Neural cell (in vitro differentiated cells): ENCODE measurements at regions not wholly inside any gene's neighbourhood (a gene's known extent, or its start where the extent isn't known, plus 50 kb on each side); places are given as distances from the start of the nearest gene placed in this dataset.

Source experiments
- H2AFZ ChIP-seq: fragments of 200-600, 300-800 bp; sonication (generic), shearing (Covaris generic); 2 replicates; pipeline ENCODE4 v1.6.0; 2014; ENCODE audit warnings: low read depth, mild to moderate bottlenecking, antibody characterized with exemption, low read length, moderate library complexity
- H3F3A ChIP-seq: fragments of 200-600 bp; shearing (Covaris generic); 2 replicates; pipeline ENCODE4 v1.6.1; 2016; ENCODE audit warnings: mild to moderate bottlenecking, moderate library complexity, mixed read lengths, antibody characterized with exemption, low read length; ENCODE audit not compliant: insufficient read depth, poor library complexity, severe bottlenecking
- H3K27ac ChIP-seq: fragments of 200-600, 300-800 bp; sonication (generic), shearing (Covaris generic); 2 replicates; pipeline ENCODE4 v1.5.1; 2014; ENCODE audit warnings: mild to moderate bottlenecking, low read length, moderate library complexity
- H3K27me3 ChIP-seq: fragments of 300-800, 200-600 bp; sonication (generic), shearing (Covaris generic); 2 replicates; pipeline ENCODE4 v1.6.0; 2014; ENCODE audit warnings: mild to moderate bottlenecking, low read depth, low read length, moderate library complexity; ENCODE audit not compliant: insufficient read depth
- H3K36me3 ChIP-seq: fragments of 300-800, 200-600 bp; sonication (generic), shearing (Covaris generic); 2 replicates; pipeline ENCODE4 v1.5.1; 2014; ENCODE audit warnings: mild to moderate bottlenecking, antibody characterized with exemption, low read length, moderate library complexity; ENCODE audit not compliant: insufficient read depth
- H3K4me2 ChIP-seq: fragments of 300-800, 200-600 bp; sonication (generic), shearing (Covaris generic); 2 replicates; pipeline ENCODE4 v1.6.0; 2014; ENCODE audit warnings: mild to moderate bottlenecking, low read length
- H3K4me3 ChIP-seq: fragments of 300-800, 200-600 bp; sonication (generic), shearing (Covaris generic); 2 replicates; pipeline ENCODE4 v1.5.1; 2014; ENCODE audit warnings: mild to moderate bottlenecking, low read length, moderate library complexity
- H3K79me2 ChIP-seq: fragments of 200-600 bp; shearing (Covaris generic); replicated peaks from 2 replicates; pipeline ENCODE4 v1.6.0; 2014; ENCODE audit warnings: mild to moderate bottlenecking, low read length, moderate library complexity; ENCODE audit not compliant: insufficient read depth
- H3K9ac ChIP-seq: fragments of 300-800, 200-600 bp; sonication (generic), shearing (Covaris generic); 2 replicates; pipeline ENCODE4 v1.6.1; 2016; ENCODE audit warnings: mild to moderate bottlenecking, low read length, mixed read lengths
- H3K9me2 ChIP-seq: fragments of 200-600 bp; shearing (Covaris generic); 2 replicates; pipeline ENCODE4 v1.6.1; 2016; ENCODE audit warnings: mild to moderate bottlenecking, low read length, mixed read lengths; ENCODE audit not compliant: insufficient read depth
- H3K9me3 ChIP-seq: fragments of 200-600, 300-800 bp; sonication (generic), shearing (Covaris generic); 2 replicates; pipeline ENCODE4 v1.6.1; 2016; ENCODE audit warnings: mild to moderate bottlenecking, mixed run types, low read length, moderate library complexity, mixed read lengths
- H4K20me1 ChIP-seq: fragments of 200-600 bp; shearing (Covaris generic); 2 replicates; pipeline ENCODE4 v1.6.1; 2016; ENCODE audit warnings: mild to moderate bottlenecking, mixed run types; ENCODE audit not compliant: insufficient read depth
- CTCF ChIP-seq: fragments of 450-650 bp; IDR thresholded peaks from 2 replicates; pipeline ENCODE4 v1.5.1; 2014; ENCODE audit warnings: antibody characterized with exemption, mild to moderate bottlenecking, moderate library complexity; ENCODE audit not compliant: poor library complexity, severe bottlenecking
- EP300 ChIP-seq: fragments of 450-650 bp; conservative IDR thresholded peaks from 2 replicates; pipeline ENCODE4 v1.6.1; 2014; ENCODE audit warnings: antibody characterized with exemption, mild to moderate bottlenecking, moderate library complexity; ENCODE audit not compliant: poor library complexity, severe bottlenecking
- EZH2 ChIP-seq: fragments of 200-600, 300-800 bp; shearing (Covaris generic), sonication (generic); IDR thresholded peaks from 2 replicates; pipeline ENCODE4 v1.6.1; 2014; ENCODE audit warnings: antibody characterized with exemption, low read length, borderline replicate concordance, mild to moderate bottlenecking; ENCODE audit not compliant: insufficient read depth, poor library complexity, severe bottlenecking
- MXI1 ChIP-seq: fragments of 450-650 bp; conservative IDR thresholded peaks from 2 replicates; pipeline ENCODE4 v1.6.1; 2014; ENCODE audit warnings: antibody characterized with exemption, mild to moderate bottlenecking; ENCODE audit not compliant: poor library complexity, severe bottlenecking
- POLR2AphosphoS5 ChIP-seq: IDR thresholded peaks from 2 replicates; pipeline ENCODE4 v1.6.1; 2012
- RAD21 ChIP-seq: fragments of 450-650 bp; conservative IDR thresholded peaks from 2 replicates; pipeline ENCODE4 v1.6.1; 2014; ENCODE audit warnings: antibody characterized with exemption, mild to moderate bottlenecking, moderate library complexity
- REST ChIP-seq: IDR thresholded peaks from 2 replicates; pipeline ENCODE4 v1.6.1; 2012; ENCODE audit warnings: borderline replicate concordance
- SMC3 ChIP-seq: fragments of 450-650 bp; conservative IDR thresholded peaks from 2 replicates; pipeline ENCODE4 v1.6.1; 2014; ENCODE audit warnings: antibody characterized with exemption, mild to moderate bottlenecking, moderate library complexity; ENCODE audit not compliant: poor library complexity
- TAF1 ChIP-seq: IDR thresholded peaks from 2 replicates; pipeline ENCODE4 v1.6.1; 2012; ENCODE audit warnings: low read depth

DNA sequence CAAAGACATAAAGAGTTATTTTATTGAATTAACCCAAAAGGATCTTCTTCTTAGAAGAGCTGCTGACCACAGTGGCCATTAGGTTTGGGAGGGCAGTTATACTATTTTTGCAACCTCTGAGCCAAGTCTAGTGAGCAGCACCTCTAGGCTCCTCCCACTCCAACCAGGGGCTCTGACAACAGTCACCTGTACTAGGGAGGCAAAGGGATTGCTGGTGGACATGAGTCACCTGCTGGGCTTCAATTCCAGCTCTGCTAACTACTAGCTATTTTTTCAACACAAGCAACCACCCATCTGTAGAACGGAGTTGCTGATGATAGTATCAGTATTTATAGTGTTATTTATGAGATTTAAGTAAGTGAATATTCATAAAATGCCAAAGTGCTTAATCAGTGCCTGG, 166.0 kb downstream of the KLHL28 start:
- no peaks in the 10 kb centered on the region for H3F3A ChIP-seq
- TF ChIP-seq RAD21 (no peak), EP300 (no peak), EZH2 (no peak), TAF1 (no peak), REST (no peak), MXI1 (no peak), CTCF (no peak), SMC3 (no peak), POLR2AphosphoS5 (no peak)

GRCh38 chr14:44791730-44792129, 170.0 kb downstream of the KLHL28 start:
- no peak for TF ChIP-seq CTCF
- no peak for TF ChIP-seq REST
- no peak for TF ChIP-seq SMC3
- no peak for TF ChIP-seq MXI1
- no peak for TF ChIP-seq EP300
- no peak for TF ChIP-seq TAF1
- TF ChIP-seq POLR2AphosphoS5 = no peak
- no peak for TF ChIP-seq EZH2
- no peak for TF ChIP-seq RAD21

More for the DNA sequence above, 166.0 kb downstream of the KLHL28 start:
- Histone ChIP-seq H3K9me3 (no peaks in the 10 kb centered on the region), H3K27ac (no peak overlapping the region), H3K9ac (no peak overlapping the region), H3K4me3 (no peak overlapping the region), H3K36me3 (no peaks in the 10 kb centered on the region), H3K4me2 (no peak overlapping the region), H2AFZ (no peak overlapping the region), H3K9me2 (no peaks in the 10 kb centered on the region), H4K20me1 (no peaks in the 10 kb centered on the region), H3K27me3 (no peaks in the 10 kb centered on the region), H3K79me2 (no peaks in the 10 kb centered on the region)

More at GRCh38 chr14:44791730-44792129, 170.0 kb downstream of the KLHL28 start:
- Histone ChIP-seq H3K79me2 (no peaks in the 10 kb centered on the region), H3K27ac (no peak overlapping the region), H3K36me3 (no peaks in the 10 kb centered on the region), H3F3A (no peaks in the 10 kb centered on the region), H3K9ac (no peak overlapping the region), H2AFZ (no peak overlapping the region), H3K4me2 (no peak overlapping the region), H4K20me1 (no peaks in the 10 kb centered on the region), H3K9me3 (no peaks in the 10 kb centered on the region), H3K9me2 (no peaks in the 10 kb centered on the region), H3K4me3 (no peak overlapping the region), H3K27me3 (no peaks in the 10 kb centered on the region)
